Gastrocnemius medialis (tissue), 4 donors: ENCODE measurements at regions not wholly inside any gene's neighbourhood (a gene's known extent, or its start where the extent isn't known, plus 50 kb on each side); places are given as distances from the start of the nearest gene placed in this dataset.

ENCODE experiments used
- ATAC-seq, 2 donors: fragments of 150-250 bp; one replicate each; pipeline ENCODE4 v1.9.1; 2016
- DNase-seq, 2 donors: peaks; one replicate each; pipeline ENCODE4 v3.0.0-alpha.2; 2019
- H3K27ac ChIP-seq, 4 donors: fragments of 200-600 bp; sonication (generic); 1 replicate in 1 of 4; 2 replicates in 3 of 4; pipeline ENCODE4 v1.5.1; 2016 to 2018; ENCODE audit warnings: mild to moderate bottlenecking in 2 of 4, moderate library complexity in 1 of 4
- H3K27me3 ChIP-seq, 3 donors: fragments of 200-600 bp; sonication (generic) in 2 of 3; 1 replicate in 1 of 3; 2 replicates in 2 of 3; pipeline versions ENCODE4 v1.5.1 to v1.6.0; 2016 to 2019; ENCODE audit warnings: mild to moderate bottlenecking in 1 of 3, moderate library complexity in 1 of 3
- H3K36me3 ChIP-seq, 2 donors: fragments of 200-600 bp; sonication (generic) in 1 of 2; one replicate each; pipeline ENCODE4 v1.5.1; 2017 to 2018
- H3K4me1 ChIP-seq, 2 donors: fragments of 200-600 bp; sonication (generic) in 1 of 2; one replicate each; pipeline ENCODE4 v1.5.1; 2016 to 2017; ENCODE audit warnings: mild to moderate bottlenecking in 2 of 2
- H3K4me3 ChIP-seq, 4 donors: fragments of 200-600 bp; sonication (generic) in 3 of 4; 1 replicate in 1 of 4; 2 replicates in 3 of 4; pipeline ENCODE4 v1.5.1; 2016 to 2019; ENCODE audit warnings: mild to moderate bottlenecking in 2 of 4
- H3K9me3 ChIP-seq, 3 donors: fragments of 200-600 bp; sonication (generic) in 2 of 3; 1 replicate in 1 of 3; 2 replicates in 2 of 3; pipeline ENCODE4 v1.5.1; 2016 to 2019
- POLR2A ChIP-seq, 2 donors: fragments of 450-650 bp; IDR thresholded peaks; one replicate each; pipeline ENCODE4 v1.6.1; 2017; ENCODE audit warnings: antibody characterized with exemption in 2 of 2, mild to moderate bottlenecking in 2 of 2, moderate library complexity in 2 of 2
- in situ Hi-C, 4 donors: fragments of 200-750 bp; cut with MboI; loops; one replicate each; pipeline versions ENCODE4 v1.15.0 to v1.8.0; 2017; ENCODE audit warnings: low sequenced_read_pairs in 4 of 4
- intact Hi-C: fragments of 100-400 bp; cut with DNase I; formaldehyde crosslinking; loops from one replicate; pipeline ENCODE4 v1.15.1; 2023; ENCODE audit warnings: low total_unique reads
- TF ChIP-seq, protein P1 (sequence below), 5 experiments: fragments of 450-650 bp in 3 of 5; fragments of 200-600 bp in 2 of 5; sonication (generic) in 2 of 5; IDR thresholded peaks in 4 of 5; conservative IDR thresholded peaks in 1 of 5; 1 replicate in 4 of 5; 2 replicates in 1 of 5; pipeline ENCODE4 v1.5.1; 2016 to 2019; ENCODE audit warnings: antibody characterized with exemption in 5 of 5, mild to moderate bottlenecking in 3 of 5, moderate library complexity in 3 of 5

DNA sequence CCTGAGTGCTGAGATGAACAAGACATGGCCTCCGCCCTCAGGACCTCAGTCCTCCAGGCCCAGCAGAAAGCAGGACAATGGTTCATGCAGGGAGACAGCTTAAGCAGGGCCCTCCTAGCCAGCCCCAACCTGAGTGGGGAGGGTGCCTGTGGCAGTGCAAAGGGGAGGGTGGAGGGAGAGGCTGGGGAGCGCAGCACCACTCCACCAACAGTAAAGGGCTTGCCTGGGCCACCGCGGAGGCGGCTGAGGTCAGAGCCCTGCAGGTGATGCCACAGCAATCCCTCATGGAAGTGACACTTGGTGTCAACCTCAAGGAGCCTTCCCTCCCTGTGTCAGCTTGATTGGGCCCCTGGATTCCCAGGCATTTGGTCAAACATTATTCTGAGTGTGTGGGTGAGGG lies 89.0 kb upstream of the TCERG1L start:
- in situ Hi-C loops (no loop called here), intact Hi-C loops (no loop called here)
- Histone ChIP-seq H3K9me3 (no peaks in the 10 kb centered on the region), H3K4me3 (no peak overlapping the region), H3K27ac (no peak overlapping the region), H3K27me3 (peaks cover 0 to 3% (median 0%) of the 10 kb centered on the region in 3 donors), H3K36me3 (no peaks in the 10 kb centered on the region), H3K4me1 (no peaks in the 10 kb centered on the region)
- ATAC-seq (no peak), DNase-seq (no peak)
- TF ChIP-seq, protein P1, sequence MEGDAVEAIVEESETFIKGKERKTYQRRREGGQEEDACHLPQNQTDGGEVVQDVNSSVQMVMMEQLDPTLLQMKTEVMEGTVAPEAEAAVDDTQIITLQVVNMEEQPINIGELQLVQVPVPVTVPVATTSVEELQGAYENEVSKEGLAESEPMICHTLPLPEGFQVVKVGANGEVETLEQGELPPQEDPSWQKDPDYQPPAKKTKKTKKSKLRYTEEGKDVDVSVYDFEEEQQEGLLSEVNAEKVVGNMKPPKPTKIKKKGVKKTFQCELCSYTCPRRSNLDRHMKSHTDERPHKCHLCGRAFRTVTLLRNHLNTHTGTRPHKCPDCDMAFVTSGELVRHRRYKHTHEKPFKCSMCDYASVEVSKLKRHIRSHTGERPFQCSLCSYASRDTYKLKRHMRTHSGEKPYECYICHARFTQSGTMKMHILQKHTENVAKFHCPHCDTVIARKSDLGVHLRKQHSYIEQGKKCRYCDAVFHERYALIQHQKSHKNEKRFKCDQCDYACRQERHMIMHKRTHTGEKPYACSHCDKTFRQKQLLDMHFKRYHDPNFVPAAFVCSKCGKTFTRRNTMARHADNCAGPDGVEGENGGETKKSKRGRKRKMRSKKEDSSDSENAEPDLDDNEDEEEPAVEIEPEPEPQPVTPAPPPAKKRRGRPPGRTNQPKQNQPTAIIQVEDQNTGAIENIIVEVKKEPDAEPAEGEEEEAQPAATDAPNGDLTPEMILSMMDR (IDR thresholded peaks at IDR 0.05 in 4 of 5, conservative IDR thresholded peaks at IDR 0.05 in 1 of 5) = no peak
- no peak for TF ChIP-seq POLR2A (IDR thresholded peaks at IDR 0.05)

DNA sequence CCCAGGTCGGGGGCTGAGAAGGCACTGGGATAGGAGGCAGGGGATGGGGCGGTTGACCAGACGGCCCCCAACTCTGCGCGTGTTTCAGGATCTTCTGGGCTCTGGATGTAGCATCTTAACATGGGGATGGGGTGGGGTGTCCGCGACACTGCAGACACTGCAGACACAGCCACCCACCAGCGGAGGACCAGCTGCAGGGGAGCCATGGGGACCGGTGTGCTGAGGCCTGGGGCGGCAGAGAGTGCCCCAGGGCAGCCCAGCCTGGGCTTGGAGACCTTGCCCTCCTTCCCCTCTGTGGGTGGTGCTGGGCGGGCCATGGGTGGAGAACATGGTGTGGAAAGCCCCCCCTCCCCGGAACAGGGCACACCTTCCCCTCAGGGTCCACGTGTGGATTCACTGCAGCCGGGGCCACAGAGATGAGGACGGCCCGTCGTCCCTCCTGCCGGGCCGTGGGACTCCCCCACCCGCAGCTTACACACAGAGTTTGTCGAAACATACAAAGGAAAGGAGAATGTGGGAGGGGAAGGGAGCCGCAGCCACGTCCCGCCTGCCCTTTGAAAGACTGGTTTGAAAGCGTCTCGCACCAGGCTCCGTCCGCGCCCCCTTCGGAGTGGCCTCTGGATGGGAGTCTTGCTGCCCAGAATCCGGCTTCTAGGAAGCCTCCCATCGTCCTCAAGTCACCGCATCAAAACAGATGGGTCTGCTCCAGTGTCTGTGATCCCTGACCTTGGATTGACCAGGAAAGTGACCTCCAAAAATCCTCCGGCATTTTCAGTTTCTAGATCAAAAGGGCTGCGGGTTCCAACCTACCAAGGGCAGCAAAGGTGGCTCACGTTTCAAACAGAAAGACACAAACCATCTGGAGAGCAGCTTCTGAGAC lies 91.5 kb upstream of the TCERG1L start:
- H3K36me3 ChIP-seq = no peaks in the 10 kb centered on the region
- DNase-seq (no peak), ATAC-seq (no peak)
- no peak overlapping the region for H3K4me3 ChIP-seq
- no peaks in the 10 kb centered on the region for H3K9me3 ChIP-seq
- no peaks in the 10 kb centered on the region for H3K4me1 ChIP-seq
- intact Hi-C loops (no loop called here), in situ Hi-C loops (no loop called here)
- peaks cover 0 to 3% (median 0%) of the 10 kb centered on the region in 3 donors for H3K27me3 ChIP-seq
- no peak for TF ChIP-seq POLR2A (IDR thresholded peaks at IDR 0.05)
- TF ChIP-seq, protein P1 (IDR thresholded peaks at IDR 0.05 in 4 of 5, conservative IDR thresholded peaks at IDR 0.05 in 1 of 5) = no peak
- no peak overlapping the region for H3K27ac ChIP-seq

DNA sequence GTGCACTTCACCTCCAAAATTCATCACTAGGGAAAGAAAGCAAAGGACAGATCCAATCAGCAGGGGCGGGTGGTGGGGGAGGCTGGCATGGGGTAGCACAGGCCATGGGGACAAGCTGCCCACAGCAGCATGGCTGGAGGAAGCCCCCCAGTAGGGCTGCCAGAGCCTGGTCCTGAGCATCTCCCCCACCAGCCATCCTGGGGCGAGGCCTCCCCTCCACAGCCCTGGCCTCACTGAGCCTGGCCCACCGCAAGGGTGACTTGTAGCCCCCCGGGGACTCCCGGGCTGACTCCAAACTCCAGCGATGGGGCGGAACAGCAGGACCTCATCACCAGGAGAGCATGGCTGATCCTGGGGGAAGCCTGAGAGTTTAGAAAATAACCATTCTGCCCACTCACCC lies 92.4 kb upstream of the TCERG1L start:
- Histone ChIP-seq H3K27me3 (peaks cover 0 to 3% (median 0%) of the 10 kb centered on the region in 3 donors), H3K27ac (no peak overlapping the region), H3K4me3 (no peak overlapping the region), H3K9me3 (no peaks in the 10 kb centered on the region), H3K4me1 (no peaks in the 10 kb centered on the region), H3K36me3 (no peaks in the 10 kb centered on the region)
- no peak for ATAC-seq
- TF ChIP-seq, protein P1 (IDR thresholded peaks at IDR 0.05 in 4 of 5, conservative IDR thresholded peaks at IDR 0.05 in 1 of 5) = no peak
- no peak for TF ChIP-seq POLR2A (IDR thresholded peaks at IDR 0.05)
- in situ Hi-C loops = no loop called here
- no peak for DNase-seq
- intact Hi-C loops = no loop called here

DNA sequence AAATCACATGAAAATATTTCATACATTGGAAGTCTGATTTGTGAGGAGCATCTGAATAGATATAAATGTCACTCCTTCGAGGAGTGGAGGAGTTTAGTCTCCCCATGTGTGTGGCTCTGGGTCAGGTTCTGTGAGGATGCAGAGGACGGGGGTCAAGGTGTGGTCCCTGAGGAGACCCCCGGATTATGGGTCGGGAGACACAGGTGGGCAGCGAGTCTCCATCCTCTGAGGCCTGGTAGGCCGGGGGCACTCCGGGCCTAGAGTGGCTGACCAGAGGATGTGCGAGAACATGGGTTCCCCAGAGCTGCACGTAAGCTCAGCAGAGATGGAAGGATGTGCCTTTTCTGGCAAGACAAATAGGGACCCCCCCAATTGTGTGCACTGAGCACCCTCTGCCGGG lies 93.4 kb upstream of the TCERG1L start:
- ATAC-seq = no peak
- H3K4me3 ChIP-seq = no peak overlapping the region
- no peaks in the 10 kb centered on the region for H3K36me3 ChIP-seq
- no peaks in the 10 kb centered on the region for H3K4me1 ChIP-seq
- H3K27me3 ChIP-seq = peaks cover 0 to 3% (median 0%) of the 10 kb centered on the region in 3 donors
- intact Hi-C loops (no loop called here), in situ Hi-C loops (no loop called here)
- TF ChIP-seq, protein P1 (IDR thresholded peaks at IDR 0.05 in 4 of 5, conservative IDR thresholded peaks at IDR 0.05 in 1 of 5) = no peak
- no peak for TF ChIP-seq POLR2A (IDR thresholded peaks at IDR 0.05)
- H3K27ac ChIP-seq = no peak overlapping the region
- no peak for DNase-seq
- H3K9me3 ChIP-seq = no peaks in the 10 kb centered on the region
